ENCODE measurements at regions not wholly inside any gene's neighbourhood (a gene's known extent, or its start where the extent isn't known, plus 50 kb on each side); places are given as distances from the start of the nearest gene placed in this dataset.

DNA sequence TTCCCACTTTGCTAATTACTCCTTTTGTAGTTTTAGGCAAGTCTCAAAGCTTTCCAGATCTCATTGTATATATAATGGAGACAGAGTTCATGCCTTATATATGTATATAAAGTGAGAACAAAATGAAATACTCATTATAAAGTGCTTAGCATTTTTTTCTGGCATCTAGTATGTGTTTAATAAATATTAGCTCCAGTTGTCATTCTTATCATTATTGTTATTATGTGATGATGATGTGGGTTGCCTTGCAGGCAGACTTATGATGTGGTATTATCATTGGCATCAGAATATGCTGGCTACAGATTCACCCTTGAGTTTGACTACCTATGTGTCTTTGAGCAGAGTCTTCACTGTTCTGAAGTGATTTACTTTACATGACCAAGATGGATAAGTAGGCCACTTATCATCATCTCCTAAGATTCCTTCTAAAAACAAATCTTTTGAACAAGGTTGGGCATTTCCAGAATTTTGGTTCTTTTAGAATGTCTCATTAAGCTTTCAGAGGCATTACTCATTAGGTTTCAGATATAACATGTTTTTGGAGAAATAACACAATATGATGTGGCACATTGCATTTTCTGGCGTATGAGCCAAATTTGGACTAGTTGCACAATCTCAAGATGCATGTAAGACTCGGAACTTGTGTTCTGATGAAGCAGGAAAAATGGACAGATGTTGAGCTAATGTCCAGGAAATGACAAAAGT, 145.6 kb upstream of the TNC start:
- H3K36me3 ChIP-seq (ENCODE audit: control insufficient read depth in 2 of 2, insufficient read depth in 2 of 2, low read length in 1 of 2), result no peaks in the 10 kb centered on the region
- H3K4me3 ChIP-seq (ENCODE audit: low read length in 2 of 2), result no peak overlapping the region
- no peaks in the 10 kb centered on the region for H3K4me1 ChIP-seq (ENCODE audit: control insufficient read depth in 2 of 2, insufficient read depth in 2 of 2, low read length in 2 of 2)
- WGBS, result 89% methylated on average over 2 of the region's 2 CpGs
- no peaks in the 10 kb centered on the region for H3K9me3 ChIP-seq (ENCODE audit: control insufficient read depth in 2 of 2, insufficient read depth in 1 of 2, low read length in 1 of 2)
- no peak for DNase-seq (ENCODE audit: low read depth in 6 of 9, low spot score in 9 of 9)
- no peak overlapping the region for H3K27ac ChIP-seq (ENCODE audit: low read depth in 1 of 2, low read length in 1 of 2)
- H3K27me3 ChIP-seq (ENCODE audit: control insufficient read depth in 2 of 2, insufficient read depth in 1 of 2, low read length in 1 of 2), result no peaks in the 10 kb centered on the region

GRCh38 chr9:115264313-115264712, 146.4 kb upstream of the TNC start:
- no peak overlapping the region for H3K27ac ChIP-seq (ENCODE audit: low read depth in 1 of 2, low read length in 1 of 2)

DNA sequence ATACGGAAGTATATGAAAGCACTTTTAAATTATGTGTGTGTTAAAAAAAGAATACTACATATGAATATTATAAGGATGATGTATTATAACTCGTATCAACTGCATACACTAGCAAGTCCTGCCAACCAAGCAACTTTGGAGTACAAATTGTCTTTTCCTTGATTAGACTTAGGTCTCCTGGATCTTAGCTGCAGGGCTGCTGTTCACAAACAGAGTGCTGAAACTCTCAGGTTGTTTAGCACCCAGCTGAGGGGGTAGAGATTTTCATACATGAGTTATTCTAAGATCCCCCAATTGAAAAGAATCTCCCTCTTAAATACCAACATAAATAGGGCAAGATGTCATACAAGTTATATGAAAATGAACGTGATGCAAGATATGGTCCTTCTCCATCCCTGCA, 149.8 kb upstream of the TNC start:
- H3K4me1 ChIP-seq (ENCODE audit: control insufficient read depth in 2 of 2, insufficient read depth in 2 of 2, low read length in 2 of 2), result no peaks in the 10 kb centered on the region
- WGBS, result 80% methylated on average over 3 of the region's 3 CpGs
- H3K4me3 ChIP-seq (ENCODE audit: low read length in 2 of 2), result no peak overlapping the region
- H3K9me3 ChIP-seq (ENCODE audit: control insufficient read depth in 2 of 2, insufficient read depth in 1 of 2, low read length in 1 of 2), result no peaks in the 10 kb centered on the region
- DNase-seq (ENCODE audit: low read depth in 6 of 9, low spot score in 9 of 9), result no peak
- H3K27ac ChIP-seq (ENCODE audit: low read depth in 1 of 2, low read length in 1 of 2), result no peak overlapping the region
- no peaks in the 10 kb centered on the region for H3K36me3 ChIP-seq (ENCODE audit: control insufficient read depth in 2 of 2, insufficient read depth in 2 of 2, low read length in 1 of 2)
- no peaks in the 10 kb centered on the region for H3K27me3 ChIP-seq (ENCODE audit: control insufficient read depth in 2 of 2, insufficient read depth in 1 of 2, low read length in 1 of 2)

More at GRCh38 chr9:115264313-115264712, 146.4 kb upstream of the TNC start:
- 84% methylated on average over 1 of the region's 1 CpG for whole genome bisulfite sequencing
- no peak overlapping the region for H3K4me3 ChIP-seq (ENCODE audit: low read length in 2 of 2)
- no peaks in the 10 kb centered on the region for H3K9me3 ChIP-seq (ENCODE audit: control insufficient read depth in 2 of 2, insufficient read depth in 1 of 2, low read length in 1 of 2)
- DNase-seq (ENCODE audit: low read depth in 6 of 9, low spot score in 9 of 9), result no peak
- no peaks in the 10 kb centered on the region for H3K36me3 ChIP-seq (ENCODE audit: control insufficient read depth in 2 of 2, insufficient read depth in 2 of 2, low read length in 1 of 2)
- no peaks in the 10 kb centered on the region for H3K27me3 ChIP-seq (ENCODE audit: control insufficient read depth in 2 of 2, insufficient read depth in 1 of 2, low read length in 1 of 2)
- H3K4me1 ChIP-seq (ENCODE audit: control insufficient read depth in 2 of 2, insufficient read depth in 2 of 2, low read length in 2 of 2), result no peaks in the 10 kb centered on the region

DNA sequence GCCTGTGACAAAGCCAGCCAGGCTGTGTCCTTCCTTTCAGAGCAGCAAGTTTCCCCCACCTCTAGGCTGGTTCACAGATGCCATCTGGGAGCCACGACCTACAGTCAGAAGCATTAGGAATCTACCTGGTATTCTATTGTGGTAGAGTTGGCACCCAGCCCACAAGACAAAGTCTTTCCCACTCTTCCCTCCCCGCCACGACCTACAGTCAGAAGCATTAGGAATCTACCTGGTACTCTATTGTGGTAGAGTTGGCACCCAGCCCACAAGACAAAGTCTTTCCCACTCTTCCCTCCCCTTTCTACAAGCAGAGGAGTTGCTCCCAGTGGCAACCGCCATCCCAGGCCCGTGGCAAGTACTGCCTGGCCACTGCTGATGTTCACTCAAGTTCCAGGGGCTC, 157.8 kb upstream of the TNC start:
- H3K4me1 ChIP-seq (ENCODE audit: control insufficient read depth in 2 of 2, insufficient read depth in 2 of 2, low read length in 2 of 2), result no peaks in the 10 kb centered on the region
- H3K4me3 ChIP-seq (ENCODE audit: low read length in 2 of 2), result no peak overlapping the region
- H3K36me3 ChIP-seq (ENCODE audit: control insufficient read depth in 2 of 2, insufficient read depth in 2 of 2, low read length in 1 of 2), result no peaks in the 10 kb centered on the region
- 91% methylated on average over 5 of the region's 5 CpGs for WGBS
- H3K9me3 ChIP-seq (ENCODE audit: control insufficient read depth in 2 of 2, insufficient read depth in 1 of 2, low read length in 1 of 2), result no peaks in the 10 kb centered on the region
- no peaks in the 10 kb centered on the region for H3K27me3 ChIP-seq (ENCODE audit: control insufficient read depth in 2 of 2, insufficient read depth in 1 of 2, low read length in 1 of 2)
- H3K27ac ChIP-seq (ENCODE audit: low read depth in 1 of 2, low read length in 1 of 2), result no peak overlapping the region
- no peak for DNase-seq (ENCODE audit: low read depth in 6 of 9, low spot score in 9 of 9)

- H3K9me3 ChIP-seq (ENCODE audit: control insufficient read depth in 2 of 2, insufficient read depth in 1 of 2, low read length in 1 of 2), result no peaks in the 10 kb centered on the region
- WGBS, result 76% methylated on average over 2 of the region's 2 CpGs
- no peak overlapping the region for H3K4me3 ChIP-seq (ENCODE audit: low read length in 2 of 2)
- no peaks in the 10 kb centered on the region for H3K27me3 ChIP-seq (ENCODE audit: control insufficient read depth in 2 of 2, insufficient read depth in 1 of 2, low read length in 1 of 2)
- H3K36me3 ChIP-seq (ENCODE audit: control insufficient read depth in 2 of 2, insufficient read depth in 2 of 2, low read length in 1 of 2), result no peaks in the 10 kb centered on the region
- no peaks in the 10 kb centered on the region for H3K4me1 ChIP-seq (ENCODE audit: control insufficient read depth in 2 of 2, insufficient read depth in 2 of 2, low read length in 2 of 2)
- H3K27ac ChIP-seq (ENCODE audit: low read depth in 1 of 2, low read length in 1 of 2), result no peak overlapping the region
- DNase-seq (ENCODE audit: low read depth in 6 of 9, low spot score in 9 of 9), result no peak
These were observed 158.7 kb upstream of the TNC start for GRCh38 chr9:115276621-115277020.

DNA sequence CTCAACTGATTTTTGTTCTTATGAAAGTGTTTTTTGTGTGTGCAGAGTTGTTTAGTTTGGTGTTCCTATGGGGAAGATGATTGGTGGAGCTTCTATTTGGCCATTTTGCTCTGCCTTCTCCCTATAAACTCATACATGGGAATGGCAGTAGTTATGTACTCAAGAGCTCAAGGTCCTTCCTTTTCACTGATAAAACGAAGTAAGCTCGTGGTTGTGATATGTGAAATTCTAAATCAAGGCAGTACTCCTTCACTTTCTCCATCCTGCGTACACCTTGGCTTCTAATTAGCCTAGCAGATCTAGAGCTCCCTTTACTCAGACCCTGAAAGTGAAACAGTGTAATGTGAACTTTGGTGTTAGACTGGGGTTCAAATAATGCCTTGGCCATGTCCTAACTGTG, 159.3 kb upstream of the TNC start:
- Histone ChIP-seq H3K4me1 (ENCODE audit: control insufficient read depth in 2 of 2, insufficient read depth in 2 of 2, low read length in 2 of 2) (no peaks in the 10 kb centered on the region), H3K9me3 (ENCODE audit: control insufficient read depth in 2 of 2, insufficient read depth in 1 of 2, low read length in 1 of 2) (no peaks in the 10 kb centered on the region), H3K4me3 (ENCODE audit: low read length in 2 of 2) (no peak overlapping the region), H3K27ac (ENCODE audit: low read depth in 1 of 2, low read length in 1 of 2) (no peak overlapping the region), H3K36me3 (ENCODE audit: control insufficient read depth in 2 of 2, insufficient read depth in 2 of 2, low read length in 1 of 2) (no peaks in the 10 kb centered on the region), H3K27me3 (ENCODE audit: control insufficient read depth in 2 of 2, insufficient read depth in 1 of 2, low read length in 1 of 2) (no peaks in the 10 kb centered on the region)
- WGBS, result 94% methylated on average over 3 of the region's 3 CpGs
- DNase-seq (ENCODE audit: low read depth in 6 of 9, low spot score in 9 of 9), result no peak

DNA sequence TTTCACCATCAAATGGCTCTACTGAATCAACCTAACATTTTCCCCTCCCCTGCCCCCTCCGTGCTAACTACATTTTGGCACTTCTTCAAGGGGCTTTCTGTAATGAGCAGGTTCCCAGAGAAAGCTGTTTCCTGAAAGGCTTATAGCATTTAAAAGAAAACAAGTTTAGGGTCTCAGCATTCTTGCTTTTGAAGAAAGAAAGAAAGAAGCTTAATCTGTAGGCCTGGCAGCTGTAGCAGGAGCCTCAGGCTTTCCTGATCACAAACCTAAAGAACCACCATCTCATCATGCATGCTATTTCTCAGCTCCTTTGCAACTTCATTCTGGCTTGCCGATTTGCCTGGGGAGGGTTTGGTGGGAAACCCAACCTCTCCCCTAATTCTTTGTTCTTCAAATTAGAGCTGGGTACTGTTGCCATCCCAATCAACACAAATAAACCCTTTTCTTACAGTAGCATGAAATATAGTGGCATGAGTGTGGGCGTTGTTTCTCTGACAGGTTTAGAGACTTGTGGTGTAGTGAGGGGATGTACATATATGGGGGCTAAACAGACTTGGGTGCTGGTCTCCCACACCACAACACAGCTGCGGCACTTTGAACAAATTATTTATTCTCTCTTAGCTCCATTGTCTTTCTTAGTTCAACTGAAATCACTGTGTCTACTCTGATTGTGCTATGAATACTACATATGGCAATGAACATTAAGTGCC, 160.5 kb upstream of the TNC start:
- 62% methylated on average over 4 of the region's 4 CpGs for WGBS
- H3K27ac ChIP-seq (ENCODE audit: low read depth in 1 of 2, low read length in 1 of 2), result peak overlapping the region in 1 of 2 donors; percentile 50

DNA sequence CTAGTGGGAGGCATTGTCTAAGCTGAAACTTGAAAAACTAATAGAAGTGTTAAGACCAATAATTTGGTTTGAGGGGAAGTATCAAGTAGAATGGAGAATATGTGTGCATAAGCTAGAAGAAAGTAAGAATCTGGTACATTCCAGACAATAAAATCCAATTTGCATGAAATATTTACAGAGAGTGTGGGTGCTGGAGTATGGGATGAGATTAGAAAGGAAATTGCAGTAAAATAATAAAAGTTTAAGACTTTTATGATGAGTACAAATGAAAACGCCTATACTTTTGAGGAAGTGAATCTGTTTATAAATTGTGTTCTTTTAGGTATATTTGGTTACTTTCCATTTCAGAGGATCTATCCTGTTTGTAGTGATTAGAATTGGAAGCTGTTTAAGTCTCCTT, 165.4 kb upstream of the TNC start:
- 83% methylated on average over 1 of the region's 1 CpG for WGBS
- no peaks in the 10 kb centered on the region for H3K27me3 ChIP-seq (ENCODE audit: control insufficient read depth in 2 of 2, insufficient read depth in 1 of 2, low read length in 1 of 2)
- no peak for DNase-seq (ENCODE audit: low read depth in 6 of 9, low spot score in 9 of 9)
- H3K4me3 ChIP-seq (ENCODE audit: low read length in 2 of 2), result no peak overlapping the region
- no peaks in the 10 kb centered on the region for H3K9me3 ChIP-seq (ENCODE audit: control insufficient read depth in 2 of 2, insufficient read depth in 1 of 2, low read length in 1 of 2)
- no peaks in the 10 kb centered on the region for H3K36me3 ChIP-seq (ENCODE audit: control insufficient read depth in 2 of 2, insufficient read depth in 2 of 2, low read length in 1 of 2)
- H3K4me1 ChIP-seq (ENCODE audit: control insufficient read depth in 2 of 2, insufficient read depth in 2 of 2, low read length in 2 of 2), result no peaks in the 10 kb centered on the region
- no peak overlapping the region for H3K27ac ChIP-seq (ENCODE audit: low read depth in 1 of 2, low read length in 1 of 2)

More for the DNA sequence above, 160.5 kb upstream of the TNC start:
- no peaks in the 10 kb centered on the region for H3K9me3 ChIP-seq (ENCODE audit: control insufficient read depth in 2 of 2, insufficient read depth in 1 of 2, low read length in 1 of 2)
- H3K27me3 ChIP-seq (ENCODE audit: control insufficient read depth in 2 of 2, insufficient read depth in 1 of 2, low read length in 1 of 2), result no peaks in the 10 kb centered on the region
- no peak overlapping the region for H3K4me3 ChIP-seq (ENCODE audit: low read length in 2 of 2)
- no peaks in the 10 kb centered on the region for H3K4me1 ChIP-seq (ENCODE audit: control insufficient read depth in 2 of 2, insufficient read depth in 2 of 2, low read length in 2 of 2)
- peak in 1 of 9 donors; percentile 15 for DNase-seq (ENCODE audit: low read depth in 6 of 9, low spot score in 9 of 9)
- H3K36me3 ChIP-seq (ENCODE audit: control insufficient read depth in 2 of 2, insufficient read depth in 2 of 2, low read length in 1 of 2), result no peaks in the 10 kb centered on the region

DNA sequence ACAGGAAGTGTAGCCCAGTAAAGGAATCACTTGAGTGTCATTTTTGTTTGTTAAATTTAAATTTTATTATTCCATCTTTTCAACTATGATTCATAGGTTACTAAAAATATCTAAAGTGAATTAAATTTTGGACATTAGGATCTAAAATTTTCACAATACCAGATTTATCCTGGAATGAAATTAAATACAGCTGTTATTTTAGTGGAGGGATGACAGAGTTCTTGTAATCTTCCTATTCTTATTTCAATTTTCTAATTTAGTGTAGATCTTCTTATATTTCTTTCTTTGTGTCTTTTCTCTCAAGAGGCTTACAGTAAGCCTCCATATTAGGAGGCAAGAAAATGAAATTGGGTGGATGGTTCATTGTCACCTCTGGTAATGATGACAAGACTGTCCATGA, 167.9 kb upstream of the TNC start:
- no peaks in the 10 kb centered on the region for H3K27me3 ChIP-seq (ENCODE audit: control insufficient read depth in 2 of 2, insufficient read depth in 1 of 2, low read length in 1 of 2)
- H3K4me3 ChIP-seq (ENCODE audit: low read length in 2 of 2), result no peak overlapping the region
- H3K9me3 ChIP-seq (ENCODE audit: control insufficient read depth in 2 of 2, insufficient read depth in 1 of 2, low read length in 1 of 2), result no peaks in the 10 kb centered on the region
- peaks cover 0 to 2% of the 10 kb centered on the region in 2 donors for H3K4me1 ChIP-seq (ENCODE audit: control insufficient read depth in 2 of 2, insufficient read depth in 2 of 2, low read length in 2 of 2)
- H3K27ac ChIP-seq (ENCODE audit: low read depth in 1 of 2, low read length in 1 of 2), result no peak overlapping the region
- DNase-seq (ENCODE audit: low read depth in 6 of 9, low spot score in 9 of 9), result no peak
- H3K36me3 ChIP-seq (ENCODE audit: control insufficient read depth in 2 of 2, insufficient read depth in 2 of 2, low read length in 1 of 2), result no peaks in the 10 kb centered on the region
